OCI-LY1 (cell line): ENCODE measurements at regions not wholly inside any gene's neighbourhood (a gene's known extent, or its start where the extent isn't known, plus 50 kb on each side); places are given as distances from the start of the nearest gene placed in this dataset.

ENCODE experiments used
- H2AFZ ChIP-seq: fragments of 200-600 bp; sonication (generic), shearing (Covaris generic); 2 replicates; pipeline ENCODE4 v1.6.0; 2014; ENCODE audit warnings: antibody characterized with exemption, mild to moderate bottlenecking, low read length
- H3F3A ChIP-seq: fragments of 200-600 bp; sonication (generic), shearing (Covaris generic); 2 replicates; pipeline ENCODE4 v1.6.0; 2014; ENCODE audit warnings: mild to moderate bottlenecking, antibody characterized with exemption, low read length, moderate library complexity; ENCODE audit not compliant: insufficient read depth
- H3K27ac ChIP-seq: fragments of 200-600 bp; sonication (generic); 2 replicates; pipeline ENCODE4 v1.5.1; 2014; ENCODE audit warnings: low read length, mixed run types, mild to moderate bottlenecking, low read depth; ENCODE audit not compliant: poor library complexity, severe bottlenecking
- H3K27me3 ChIP-seq: fragments of 200-600 bp; sonication (generic); 2 replicates; pipeline ENCODE4 v1.6.0; 2014; ENCODE audit warnings: antibody characterized with exemption, mild to moderate bottlenecking, low read length, moderate library complexity; ENCODE audit not compliant: insufficient read depth
- H3K36me3 ChIP-seq: fragments of 200-600 bp; sonication (generic); 2 replicates; pipeline ENCODE4 v1.6.1; 2014; ENCODE audit warnings: mild to moderate bottlenecking, antibody characterized with exemption, low read length, moderate library complexity, mixed read lengths; ENCODE audit not compliant: insufficient read depth
- H3K4me1 ChIP-seq: fragments of 200-600 bp; sonication (generic); 2 replicates; pipeline ENCODE4 v1.5.1; 2014; ENCODE audit warnings: mild to moderate bottlenecking, low read length, moderate library complexity; ENCODE audit not compliant: insufficient read depth, severe bottlenecking
- H3K4me2 ChIP-seq: fragments of 200-600 bp; sonication (generic), shearing (Covaris generic); 2 replicates; pipeline ENCODE4 v1.6.1; 2014; ENCODE audit warnings: low read length
- H3K4me3 ChIP-seq: fragments of 200-600 bp; sonication (generic); 2 replicates; pipeline ENCODE4 v1.5.1; 2014; ENCODE audit warnings: low read length, low read depth, mild to moderate bottlenecking, mixed read lengths; ENCODE audit not compliant: poor library complexity, severe bottlenecking
- H3K79me2 ChIP-seq: fragments of 200-600 bp; shearing (Covaris generic); 2 replicates; pipeline ENCODE4 v1.6.1; 2016; ENCODE audit warnings: mixed run types, low read length, mixed read lengths; ENCODE audit not compliant: insufficient read depth
- H3K9ac ChIP-seq: fragments of 200-600 bp; sonication (generic), shearing (Covaris generic); 2 replicates; pipeline ENCODE4 v1.6.1; 2014; ENCODE audit warnings: mild to moderate bottlenecking, low read length, mixed read lengths
- H3K9me2 ChIP-seq: fragments of 200-600 bp; sonication (generic), shearing (Covaris generic); 2 replicates; pipeline ENCODE4 v1.6.1; 2014; ENCODE audit warnings: low read depth, mild to moderate bottlenecking, low read length, mixed read lengths
- H3K9me3 ChIP-seq: fragments of 200-600 bp; shearing (Covaris generic); 2 replicates; pipeline ENCODE4 v1.6.1; 2014; ENCODE audit warnings: low read length, mixed read lengths
- H4K20me1 ChIP-seq: fragments of 200-600 bp; sonication (generic), shearing (Covaris generic); 2 replicates; pipeline ENCODE4 v1.6.0; 2016; ENCODE audit warnings: mild to moderate bottlenecking, low read length; ENCODE audit not compliant: insufficient read depth
- CTCF ChIP-seq: fragments of 200-600 bp; sonication (generic), shearing (Covaris generic); IDR thresholded peaks from 2 replicates; pipeline ENCODE4 v1.5.1; 2017; ENCODE audit warnings: mild to moderate bottlenecking, antibody characterized with exemption, low read length, moderate library complexity, mixed read lengths
- EZH2 ChIP-seq: fragments of 200-600 bp; sonication (generic), shearing (Covaris generic); IDR thresholded peaks from 2 replicates; pipeline ENCODE4 v1.8.0; 2017; ENCODE audit warnings: borderline replicate concordance, mixed run types, mild to moderate bottlenecking, antibody characterized with exemption, low read length, moderate library complexity, mixed read lengths

- Histone ChIP-seq H3K9ac (no peak overlapping the region), H3K79me2 (no peaks in the 10 kb centered on the region), H3K4me2 (no peak overlapping the region), H3F3A (no peaks in the 10 kb centered on the region), H3K9me3 (no peaks in the 10 kb centered on the region), H4K20me1 (no peaks in the 10 kb centered on the region), H3K36me3 (no peaks in the 10 kb centered on the region), H2AFZ (no peak overlapping the region), H3K4me1 (peaks cover 56% of the 10 kb centered on the region), H3K4me3 (no peak overlapping the region), H3K9me2 (no peaks in the 10 kb centered on the region), H3K27ac (no peak overlapping the region), H3K27me3 (no peaks in the 10 kb centered on the region)
- no peak for TF ChIP-seq CTCF
- TF ChIP-seq EZH2 = no peak
Measured at GRCh38 chr4:152075253-152075928, 314.6 kb upstream of the GATB start.

GRCh38 chr4:152074573-152074972 lies 313.8 kb upstream of the GATB start:
- no peaks in the 10 kb centered on the region for H3F3A ChIP-seq
- no peak overlapping the region for H3K4me3 ChIP-seq
- no peak overlapping the region for H3K27ac ChIP-seq
- H3K9me2 ChIP-seq = no peaks in the 10 kb centered on the region
- H4K20me1 ChIP-seq = no peaks in the 10 kb centered on the region
- H3K4me2 ChIP-seq = no peak overlapping the region
- H3K36me3 ChIP-seq = no peaks in the 10 kb centered on the region
- H3K79me2 ChIP-seq = no peaks in the 10 kb centered on the region
- H3K9me3 ChIP-seq = no peaks in the 10 kb centered on the region
- no peaks in the 10 kb centered on the region for H3K27me3 ChIP-seq
- no peak overlapping the region for H3K9ac ChIP-seq
- H2AFZ ChIP-seq = no peak overlapping the region
- peaks cover 51% of the 10 kb centered on the region for H3K4me1 ChIP-seq
- TF ChIP-seq EZH2 = no peak
- no peak for TF ChIP-seq CTCF

GRCh38 chr4:152074088-152074437 lies 313.3 kb upstream of the GATB start:
- Histone ChIP-seq H3K4me3 (no peak overlapping the region), H3F3A (no peaks in the 10 kb centered on the region), H2AFZ (no peak overlapping the region; the same call in 1 of the 2 replicates), H3K4me2 (no peak overlapping the region), H3K9me3 (no peaks in the 10 kb centered on the region), H3K4me1 (peaks cover 51% of the 10 kb centered on the region), H3K27ac (no peak overlapping the region), H3K36me3 (no peaks in the 10 kb centered on the region), H3K27me3 (no peaks in the 10 kb centered on the region), H3K9ac (no peak overlapping the region), H3K79me2 (no peaks in the 10 kb centered on the region), H3K9me2 (no peaks in the 10 kb centered on the region), H4K20me1 (no peaks in the 10 kb centered on the region)
- TF ChIP-seq EZH2 = no peak
- no peak for TF ChIP-seq CTCF
